ENCODE measurements at regions not wholly inside any gene's neighbourhood (a gene's known extent, or its start where the extent isn't known, plus 50 kb on each side); places are given as distances from the start of the nearest gene placed in this dataset.

- H3K79me2 ChIP-seq (ENCODE audit: insufficient read depth, low read length), result no peaks in the 10 kb centered on the region
- H3K27me3 ChIP-seq (ENCODE audit: insufficient read depth, low read length), result no peaks in the 10 kb centered on the region
- no peak overlapping the region for H2BK120ac ChIP-seq (ENCODE audit: low read depth, low read length, poor library complexity, severe bottlenecking)
- H3K9me3 ChIP-seq (ENCODE audit: control insufficient read depth, low read depth, low read length), result no peaks in the 10 kb centered on the region
- no peak for DNase-seq
- H2BK15ac ChIP-seq (ENCODE audit: low read depth, low read length), result no peak overlapping the region
- no peak overlapping the region for H3K4me3 Mint-ChIP-seq
- H3K9ac ChIP-seq (ENCODE audit: extremely low read depth, insufficient read length, low read length), result no peak overlapping the region
- no peak overlapping the region for H4K8ac ChIP-seq (replicated peaks; ENCODE audit: insufficient read length, low read depth, low read length)
- H3K27ac ChIP-seq (ENCODE audit: insufficient read length, low read depth, low read length), result no peak overlapping the region
- no peaks in the 10 kb centered on the region for H3K4me1 ChIP-seq (ENCODE audit: insufficient read depth, low read length)
- no peak overlapping the region for H3K4ac ChIP-seq (ENCODE audit: low read depth, low read length)
- peaks cover 5% of the 10 kb centered on the region for H3K27me3 Mint-ChIP-seq (ENCODE audit: low read depth)
- no CpG with 5 or more reads among the region's 2 CpGs for WGBS (ENCODE audit: extremely low coverage, insufficient read length, low lambda C conversion rate)
- no peak overlapping the region for H3K56ac ChIP-seq (ENCODE audit: insufficient read length, low read depth, low read length)
- H3K9me3 Mint-ChIP-seq, result no peaks in the 10 kb centered on the region; a peak in 2 of 5 replicates
- H4K20me1 ChIP-seq (ENCODE audit: control insufficient read depth, insufficient read depth, insufficient read length), result no peaks in the 10 kb centered on the region
- H3T11ph ChIP-seq (ENCODE audit: low read length), result no peak overlapping the region
- TF ChIP-seq CTCF (conservative IDR thresholded peaks at IDR 0.05), result no peak; the same call in 2 of the 3 replicates
- H4K91ac ChIP-seq (ENCODE audit: insufficient read length, low read depth, low read length), result no peak overlapping the region
- no peaks in the 10 kb centered on the region for H3K36me3 Mint-ChIP-seq (ENCODE audit: insufficient read depth in 1 of 3, low read depth in 3 of 3)
- H2BK20ac ChIP-seq (ENCODE audit: low read depth, low read length, poor library complexity, severe bottlenecking), result no peak overlapping the region
- no peak overlapping the region for H3K14ac ChIP-seq (ENCODE audit: insufficient read depth, low read length)
- H3K23me2 ChIP-seq (ENCODE audit: insufficient read length, low read depth, low read length, poor library complexity, severe bottlenecking), result no peaks in the 10 kb centered on the region
- no peak overlapping the region for H3K27ac Mint-ChIP-seq
- H2AK5ac ChIP-seq (ENCODE audit: insufficient read length, low read length), result no peak overlapping the region
- H3K23ac ChIP-seq (ENCODE audit: insufficient read length, low read depth, low read length), result no peak overlapping the region
- H3K4me2 ChIP-seq (ENCODE audit: insufficient read depth, insufficient read length, low read length), result no peak overlapping the region
- no peak overlapping the region for H4K5ac ChIP-seq (ENCODE audit: insufficient read length, low read depth, low read length)
- H2BK5ac ChIP-seq (ENCODE audit: insufficient read length, low read length), result no peak overlapping the region
- no peak overlapping the region for H3K18ac ChIP-seq (ENCODE audit: insufficient read length, low read depth, low read length)
- H2BK12ac ChIP-seq (ENCODE audit: insufficient read length, low read depth, low read length), result no peak overlapping the region
- H2AFZ ChIP-seq (ENCODE audit: low read length), result no peak overlapping the region
- H3K4me1 Mint-ChIP-seq, result peaks cover 0 to 15% of the 10 kb centered on the region in 2 experiments; a peak in 2 of 4 replicates
- no peaks in the 10 kb centered on the region for H3K79me1 ChIP-seq (ENCODE audit: insufficient read depth, low read depth, low read length, poor library complexity, severe bottlenecking)
Measured at GRCh38 chr15:66908744-66909095, 156.7 kb upstream of the SMAD3 start.

All from H9 (cell line).